GM13977 (cell line): ENCODE measurements at regions not wholly inside any gene's neighbourhood (a gene's known extent, or its start where the extent isn't known, plus 50 kb on each side); places are given as distances from the start of the nearest gene placed in this dataset.
"Not testable (repeated sequence)": the region's sequence is repeated elsewhere in the genome, so short reads cannot be mapped to it uniquely, and the experiment has no call there.

Experiments
- DNase-seq: peaks from one replicate; pipeline ENCODE4 v3.0.0; 2012; ENCODE audit warnings: low spot score
- in situ Hi-C: fragments of 300-500 bp; cut with MboI; formaldehyde crosslinking; loops from one replicate; pipeline ENCODE4 v1.12.0; 2022; ENCODE audit warnings: low sequenced_read_pairs, low pct_unique_long_range_greater_than_20kb, mixed read lengths, inconsistent platforms; ENCODE audit not compliant: unreplicated experiment
- TF ChIP-seq, protein P1 (sequence below): IDR thresholded peaks from 2 replicates; pipeline ENCODE4 v1.5.1; 2012; ENCODE audit warnings: mild to moderate bottlenecking, control low read depth; ENCODE audit not compliant: insufficient read depth; ENCODE audit errors: extremely low read depth, missing control alignments

GRCh38 chr15:30788595-30788994 lies 115.1 kb upstream of the FAN1 start:
- TF ChIP-seq, protein P1, sequence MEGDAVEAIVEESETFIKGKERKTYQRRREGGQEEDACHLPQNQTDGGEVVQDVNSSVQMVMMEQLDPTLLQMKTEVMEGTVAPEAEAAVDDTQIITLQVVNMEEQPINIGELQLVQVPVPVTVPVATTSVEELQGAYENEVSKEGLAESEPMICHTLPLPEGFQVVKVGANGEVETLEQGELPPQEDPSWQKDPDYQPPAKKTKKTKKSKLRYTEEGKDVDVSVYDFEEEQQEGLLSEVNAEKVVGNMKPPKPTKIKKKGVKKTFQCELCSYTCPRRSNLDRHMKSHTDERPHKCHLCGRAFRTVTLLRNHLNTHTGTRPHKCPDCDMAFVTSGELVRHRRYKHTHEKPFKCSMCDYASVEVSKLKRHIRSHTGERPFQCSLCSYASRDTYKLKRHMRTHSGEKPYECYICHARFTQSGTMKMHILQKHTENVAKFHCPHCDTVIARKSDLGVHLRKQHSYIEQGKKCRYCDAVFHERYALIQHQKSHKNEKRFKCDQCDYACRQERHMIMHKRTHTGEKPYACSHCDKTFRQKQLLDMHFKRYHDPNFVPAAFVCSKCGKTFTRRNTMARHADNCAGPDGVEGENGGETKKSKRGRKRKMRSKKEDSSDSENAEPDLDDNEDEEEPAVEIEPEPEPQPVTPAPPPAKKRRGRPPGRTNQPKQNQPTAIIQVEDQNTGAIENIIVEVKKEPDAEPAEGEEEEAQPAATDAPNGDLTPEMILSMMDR = no peak
- in situ Hi-C loops = no loop called here

DNA sequence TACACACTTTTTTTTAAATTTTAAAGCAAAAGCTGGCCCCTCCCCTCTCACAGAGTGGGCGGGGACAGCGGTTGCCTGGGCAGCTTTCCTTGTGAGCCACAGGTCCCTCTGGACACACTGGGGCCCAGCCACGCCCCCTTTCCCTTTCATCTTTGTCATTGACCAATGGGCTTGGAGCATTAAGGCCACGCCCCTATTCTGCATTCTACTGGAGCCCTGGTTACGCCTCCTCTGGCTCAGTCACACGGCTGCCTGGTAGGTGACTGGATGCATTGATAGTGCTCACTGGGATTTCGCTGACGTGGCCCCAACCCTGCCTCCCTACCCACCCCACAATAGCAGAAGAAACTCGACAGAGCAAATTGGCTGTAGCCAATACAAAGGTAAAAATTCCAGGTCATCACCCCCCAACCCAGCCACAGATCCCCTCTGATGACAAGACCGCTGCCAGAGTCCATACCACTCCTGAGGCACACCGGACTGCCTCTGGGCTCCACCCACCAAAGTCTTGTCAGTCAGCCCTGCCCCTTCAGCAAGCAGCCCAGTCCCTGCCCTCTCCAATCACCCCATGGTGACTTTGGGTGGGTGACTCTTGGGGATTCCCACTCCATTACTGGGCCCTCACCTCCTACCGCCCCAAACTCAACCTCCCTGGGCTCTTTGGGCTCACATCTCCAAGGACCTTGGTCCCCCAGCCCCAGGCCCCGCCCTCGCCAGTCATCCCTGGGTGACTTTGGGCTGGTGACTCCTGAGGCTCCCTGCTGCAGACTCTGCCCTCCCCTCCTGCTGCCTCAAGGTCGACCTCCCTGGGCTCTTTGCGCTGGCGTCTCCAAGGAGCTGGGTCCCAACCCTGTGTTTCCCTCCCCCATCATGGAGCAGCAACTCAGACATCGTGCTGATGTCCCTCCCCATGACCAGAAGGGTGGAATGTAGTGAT lies 112.2 kb upstream of the FAN1 start:
- no peak for DNase-seq
- TF ChIP-seq, protein P1 = no peak
- in situ Hi-C loops = no loop called here

More at GRCh38 chr15:30788595-30788994, 115.1 kb upstream of the FAN1 start:
- no peak for DNase-seq

- DNase-seq, in situ Hi-C loops: not testable (repeated sequence)
These were observed 110.9 kb upstream of the FAN1 start for GRCh38 chr15:30792843-30793242.

- in situ Hi-C loops = no loop called here
- TF ChIP-seq, protein P1 = no peak
- no peak for DNase-seq
These were observed 109.3 kb upstream of the FAN1 start for GRCh38 chr15:30794388-30794787.

- DNase-seq, in situ Hi-C loops: not testable (repeated sequence)
- TF ChIP-seq, protein P1 = peak; percentile 22
These were observed 104.2 kb upstream of the FAN1 start for GRCh38 chr15:30799565-30799964.

- in situ Hi-C loops, DNase-seq: not testable (repeated sequence)
These were observed 102.4 kb upstream of the FAN1 start for GRCh38 chr15:30801140-30801895.

DNA sequence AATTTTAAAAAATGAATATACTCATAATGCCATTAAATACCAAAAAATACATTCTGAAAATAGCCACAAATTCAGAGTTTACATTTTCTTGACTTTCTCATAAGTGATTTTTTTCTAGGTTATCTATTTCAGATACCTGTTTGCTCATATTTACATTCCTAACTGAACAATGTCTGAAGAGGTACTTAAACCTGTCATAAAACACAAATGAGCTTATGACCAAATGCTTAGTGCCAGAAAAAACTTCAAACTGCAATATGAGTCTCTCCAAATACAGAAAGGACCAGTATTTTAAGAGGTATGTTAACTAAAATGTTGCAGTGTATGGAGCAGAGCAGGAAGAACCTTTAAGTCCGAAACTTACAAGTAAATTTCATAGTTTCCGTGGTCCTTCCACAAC lies 101.7 kb upstream of the FAN1 start:
- in situ Hi-C loops, DNase-seq: not testable (repeated sequence)

More at GRCh38 chr15:30801140-30801895, 102.4 kb upstream of the FAN1 start:
- TF ChIP-seq, protein P1 = peak; percentile 38

GRCh38 chr15:30803703-30804102 lies 100.0 kb upstream of the FAN1 start:
- in situ Hi-C loops, DNase-seq: not testable (repeated sequence)
